Right hindlimb (tissue), 1 donor: ENCODE measurements at regions not wholly inside any gene's neighbourhood (a gene's known extent, or its start where the extent isn't known, plus 50 kb on each side); places are given as distances from the start of the nearest gene placed in this dataset.
"Not testable (repeated sequence)": the region's sequence is repeated elsewhere in the genome, so short reads cannot be mapped to it uniquely, and the experiment has no call there.

ENCODE experiments used
- DNase-seq: peaks from one replicate; pipeline ENCODE4 v3.0.0-alpha.2; 2018

GRCh38 chr4:14898989-14899388 lies 103.3 kb upstream of the CPEB2 start:
- no peak for DNase-seq

- no peak for DNase-seq
Measured at GRCh38 chr4:14902342-14902741, 99.9 kb upstream of the CPEB2 start.

- DNase-seq = no peak
Measured at GRCh38 chr4:14903321-14903720, 99.0 kb upstream of the CPEB2 start.

GRCh38 chr4:14906805-14907204 lies 95.5 kb upstream of the CPEB2 start:
- no peak for DNase-seq

- no peak for DNase-seq
Measured at GRCh38 chr4:14908635-14909034, 93.6 kb upstream of the CPEB2 start.

GRCh38 chr4:14910411-14910810 lies 91.9 kb upstream of the CPEB2 start:
- no peak for DNase-seq

GRCh38 chr4:14912426-14912825 lies 89.9 kb upstream of the CPEB2 start:
- no peak for DNase-seq

- no peak for DNase-seq
Measured at GRCh38 chr4:14915018-14915417, 87.3 kb upstream of the CPEB2 start.

GRCh38 chr4:14916554-14917297 lies 85.6 kb upstream of the CPEB2 start:
- DNase-seq = no peak

- DNase-seq = no peak
Measured at GRCh38 chr4:14917298-14917633, 85.0 kb upstream of the CPEB2 start.

- DNase-seq = no peak
Measured at GRCh38 chr4:14918336-14918735, 83.9 kb upstream of the CPEB2 start.

GRCh38 chr4:14919785-14920184 lies 82.5 kb upstream of the CPEB2 start:
- no peak for DNase-seq

GRCh38 chr4:14920237-14920636 lies 82.0 kb upstream of the CPEB2 start:
- no peak for DNase-seq

- DNase-seq = no peak
Measured at GRCh38 chr4:14920759-14921320, 81.4 kb upstream of the CPEB2 start.

- DNase-seq = not testable (repeated sequence)
Measured at GRCh38 chr4:14921781-14922180, 80.5 kb upstream of the CPEB2 start.

GRCh38 chr4:14924076-14924811 lies 78.0 kb upstream of the CPEB2 start:
- no peak for DNase-seq

- DNase-seq = no peak
Measured at GRCh38 chr4:14924812-14925344, 77.4 kb upstream of the CPEB2 start.

- no peak for DNase-seq
Measured at GRCh38 chr4:14925471-14925870, 76.8 kb upstream of the CPEB2 start.

GRCh38 chr4:14926368-14926767 lies 75.9 kb upstream of the CPEB2 start:
- DNase-seq = no peak

- peak; percentile 34 for DNase-seq
Measured at GRCh38 chr4:14928035-14928434, 74.2 kb upstream of the CPEB2 start.

- no peak for DNase-seq
Measured at GRCh38 chr4:14929669-14930068, 72.6 kb upstream of the CPEB2 start.

- no peak for DNase-seq
Measured at GRCh38 chr4:14934704-14935390, 67.4 kb upstream of the CPEB2 start.

GRCh38 chr4:14943749-14944148 lies 58.5 kb upstream of the CPEB2 start:
- DNase-seq = no peak
